Lung (tissue), 12 donors: ENCODE measurements at regions not wholly inside any gene's neighbourhood (a gene's known extent, or its start where the extent isn't known, plus 50 kb on each side); places are given as distances from the start of the nearest gene placed in this dataset. TPM values are rescaled to one million over a fixed set of nuclear protein-coding genes. Genes with fewer than 3 reads are reported as not detected.

ENCODE experiments used
- ATAC-seq: fragments of 200-7000 bp; cut with Tn5 transposase; one replicate; pipeline ENCODE4 v1.9.1; 2020; ENCODE audit warnings: moderate number of reproducible peaks; ENCODE audit not compliant: insufficient read depth, low FRiP score
- DNase-seq, 3 donors: peaks; one replicate each; pipeline ENCODE4 v3.0.0-alpha.2; 2013 to 2017
- H3K27ac ChIP-seq, 2 donors: one replicate each; pipeline ENCODE4 v1.5.1; 2013; ENCODE audit warnings: mild to moderate bottlenecking in 2 of 2, moderate library complexity in 2 of 2, control low read depth in 1 of 2, inconsistent platforms in 1 of 2, low read depth in 1 of 2, low read length in 1 of 2
- H3K27me3 ChIP-seq, 3 donors: one replicate each; pipeline ENCODE4 v1.5.1; 2013; ENCODE audit warnings: low read length in 2 of 3; ENCODE audit not compliant: control insufficient read depth in 3 of 3, insufficient read depth in 3 of 3
- H3K36me3 ChIP-seq, 4 donors: one replicate each; pipeline ENCODE4 v1.5.1; 2013; ENCODE audit warnings: low read length in 4 of 4, mild to moderate bottlenecking in 1 of 4, moderate library complexity in 1 of 4; ENCODE audit not compliant: control insufficient read depth in 4 of 4, insufficient read depth in 4 of 4
- H3K4me1 ChIP-seq, 5 donors: one replicate each; pipeline ENCODE4 v1.5.1; 2013; ENCODE audit warnings: low read length in 5 of 5, mild to moderate bottlenecking in 2 of 5, moderate library complexity in 1 of 5; ENCODE audit not compliant: control insufficient read depth in 5 of 5, insufficient read depth in 5 of 5
- H3K4me3 ChIP-seq: one replicate; pipeline ENCODE4 v1.5.1; 2013; ENCODE audit warnings: mild to moderate bottlenecking, control low read depth, moderate library complexity
- H3K9ac ChIP-seq, 2 donors: one replicate each; pipeline ENCODE4 v1.5.1; 2013; ENCODE audit warnings: low read length in 2 of 2, control low read depth in 1 of 2; ENCODE audit not compliant: insufficient read depth in 1 of 2
- H3K9me3 ChIP-seq, 4 donors: one replicate each; pipeline ENCODE4 v1.5.1; 2013; ENCODE audit warnings: low read length in 3 of 4, mild to moderate bottlenecking in 1 of 4, moderate library complexity in 1 of 4; ENCODE audit not compliant: control insufficient read depth in 4 of 4, insufficient read depth in 3 of 4
- WGBS, 2 donors: extraction: QIAGEN DNeasy Blood & Tissue Kit; methylation state at CpG; one replicate each; pipeline ENCODE4 v1.1.7; 2013; 5-methylcytosine and 5-hydroxymethylcytosine counted together
- small RNA-seq: library from RNA; depleted of rRNA; stranded (forward); fragments of <200 nt; gene quantifications from one replicate; pipeline ENCODE3, GENCODE V24; 2014; ENCODE audit warnings: low replicate concordance
- TF ChIP-seq, protein P1 (sequence below): IDR thresholded peaks from 2 replicates; pipeline ENCODE4 v1.5.1; 2012; ENCODE audit warnings: mild to moderate bottlenecking; ENCODE audit errors: control extremely low read depth, extremely low read depth
- donor health status: control.
- donor health status: control.
- donor health status: Bipolar disorder and iron deficiency.
- donor health status: healthy.
- donor health status: DM: yes; HTN: yes; CAD: no.

DNA sequence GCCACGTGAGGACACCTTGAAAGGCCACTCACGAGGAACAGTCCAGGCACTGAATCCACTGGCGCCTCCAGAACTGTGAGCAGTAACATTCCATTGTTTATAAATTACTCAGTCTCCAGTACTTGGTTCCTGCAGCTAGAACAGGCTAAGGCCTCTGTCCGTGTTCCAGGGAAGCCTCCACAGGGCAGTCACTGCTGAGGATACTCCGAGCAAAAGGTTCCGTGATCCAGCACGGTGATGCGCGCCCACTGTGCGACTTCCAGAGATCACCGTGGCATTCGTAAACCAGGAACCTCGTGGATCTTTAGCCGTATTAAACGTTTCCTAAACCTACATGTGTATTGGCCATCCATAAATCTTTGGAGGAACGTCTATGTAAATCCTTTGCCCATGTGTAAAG, 51.5 kb upstream of the SALL3 start:
- TF ChIP-seq, protein P1, sequence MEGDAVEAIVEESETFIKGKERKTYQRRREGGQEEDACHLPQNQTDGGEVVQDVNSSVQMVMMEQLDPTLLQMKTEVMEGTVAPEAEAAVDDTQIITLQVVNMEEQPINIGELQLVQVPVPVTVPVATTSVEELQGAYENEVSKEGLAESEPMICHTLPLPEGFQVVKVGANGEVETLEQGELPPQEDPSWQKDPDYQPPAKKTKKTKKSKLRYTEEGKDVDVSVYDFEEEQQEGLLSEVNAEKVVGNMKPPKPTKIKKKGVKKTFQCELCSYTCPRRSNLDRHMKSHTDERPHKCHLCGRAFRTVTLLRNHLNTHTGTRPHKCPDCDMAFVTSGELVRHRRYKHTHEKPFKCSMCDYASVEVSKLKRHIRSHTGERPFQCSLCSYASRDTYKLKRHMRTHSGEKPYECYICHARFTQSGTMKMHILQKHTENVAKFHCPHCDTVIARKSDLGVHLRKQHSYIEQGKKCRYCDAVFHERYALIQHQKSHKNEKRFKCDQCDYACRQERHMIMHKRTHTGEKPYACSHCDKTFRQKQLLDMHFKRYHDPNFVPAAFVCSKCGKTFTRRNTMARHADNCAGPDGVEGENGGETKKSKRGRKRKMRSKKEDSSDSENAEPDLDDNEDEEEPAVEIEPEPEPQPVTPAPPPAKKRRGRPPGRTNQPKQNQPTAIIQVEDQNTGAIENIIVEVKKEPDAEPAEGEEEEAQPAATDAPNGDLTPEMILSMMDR, result no peak
- WGBS, 2 donors, result 90 to 94% methylated on average over 16 of the region's 16 CpGs
- H3K4me1 ChIP-seq, result no peaks in the 10 kb centered on the region
- H3K4me3 ChIP-seq, result no peak overlapping the region
- H3K9ac ChIP-seq, result no peak overlapping the region
- no peak overlapping the region for H3K27ac ChIP-seq
- no peaks in the 10 kb centered on the region for H3K36me3 ChIP-seq
- DNase-seq (no peak), ATAC-seq (no peak)
- peaks cover 0 to 6% (median 0%) of the 10 kb centered on the region in 4 donors for H3K9me3 ChIP-seq
- peaks cover 0 to 6% (median 0%) of the 10 kb centered on the region in 3 donors for H3K27me3 ChIP-seq

DNA sequence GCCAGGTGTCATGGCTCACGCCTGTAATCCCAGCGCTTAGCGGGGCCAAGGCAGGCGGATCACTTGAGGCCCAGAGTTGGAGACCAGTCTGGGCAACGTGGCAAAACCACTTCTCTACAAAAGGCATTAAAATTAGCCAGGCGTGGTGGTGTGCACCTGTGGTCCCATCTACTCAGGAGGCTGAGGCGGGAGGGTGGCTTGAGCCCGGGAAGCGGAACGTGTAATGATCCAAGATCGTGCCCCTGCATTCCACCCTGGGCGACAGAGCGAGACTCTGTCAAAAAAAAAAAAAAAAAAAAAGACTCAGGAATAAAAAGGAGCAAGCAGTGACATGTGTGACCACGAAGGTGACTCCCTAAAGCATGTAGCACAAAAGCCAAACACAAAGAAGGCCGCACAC, 50.1 kb upstream of the SALL3 start:
- Histone ChIP-seq H3K4me3 (no peak overlapping the region), H3K9me3 (peaks cover 0 to 6% (median 0%) of the 10 kb centered on the region in 4 donors), H3K9ac (no peak overlapping the region), H3K36me3 (no peaks in the 10 kb centered on the region), H3K27ac (no peak overlapping the region), H3K27me3 (peaks cover 0 to 6% (median 0%) of the 10 kb centered on the region in 3 donors), H3K4me1 (no peaks in the 10 kb centered on the region)
- ATAC-seq (no peak), DNase-seq (no peak)
- TF ChIP-seq, protein P1, result no peak
- WGBS, 2 donors, result 88 to 96% methylated on average over 15 of the region's 15 CpGs

Small RNAs in the stretch of these regions (small RNA-seq; reads per million reads assigned to genes)
- gene RF00019 (not detected), gene RF00402 (not detected), gene RNA5SP461 (not detected), gene RNU6-655P (not detected)
